ENCODE measurements at regions not wholly inside any gene's neighbourhood (a gene's known extent, or its start where the extent isn't known, plus 50 kb on each side); places are given as distances from the start of the nearest gene placed in this dataset.

GRCh38 chr16:54554581-54554980, 268.0 kb upstream of the IRX3 start:
- no peak for DNase-seq

- no peak for DNase-seq
Observed at GRCh38 chr16:54548281-54548680, 261.7 kb upstream of the IRX3 start.

GRCh38 chr16:54547052-54547451, 260.5 kb upstream of the IRX3 start:
- DNase-seq: no peak

GRCh38 chr16:54546521-54546920, 259.9 kb upstream of the IRX3 start:
- peak; percentile 52 for DNase-seq

GRCh38 chr16:54545854-54546511, 259.4 kb upstream of the IRX3 start:
- no peak for DNase-seq

GRCh38 chr16:54544553-54545180, 258.1 kb upstream of the IRX3 start:
- DNase-seq: no peak

- DNase-seq: no peak
Observed at GRCh38 chr16:54542805-54543505, 256.4 kb upstream of the IRX3 start.

GRCh38 chr16:54540525-54541180, 254.1 kb upstream of the IRX3 start:
- no peak for DNase-seq

GRCh38 chr16:54538276-54538675, 251.7 kb upstream of the IRX3 start:
- no peak for DNase-seq

GRCh38 chr16:54533856-54534490, 247.4 kb upstream of the IRX3 start:
- no peak for DNase-seq

- DNase-seq: no peak
Observed at GRCh38 chr16:54526916-54527315, 240.3 kb upstream of the IRX3 start.

- no peak for DNase-seq
Observed at GRCh38 chr16:54526087-54526486, 239.5 kb upstream of the IRX3 start.

GRCh38 chr16:54525104-54525503, 238.5 kb upstream of the IRX3 start:
- no peak for DNase-seq

GRCh38 chr16:54522584-54522983, 236.0 kb upstream of the IRX3 start:
- no peak for DNase-seq

GRCh38 chr16:54521327-54521726, 234.7 kb upstream of the IRX3 start:
- no peak for DNase-seq

- DNase-seq: no peak
Observed at GRCh38 chr16:54519161-54519695, 232.6 kb upstream of the IRX3 start.

- no peak for DNase-seq
Observed at GRCh38 chr16:54517181-54517580, 230.6 kb upstream of the IRX3 start.

- DNase-seq: no peak
Observed at GRCh38 chr16:54512467-54512995, 225.9 kb upstream of the IRX3 start.

- no peak for DNase-seq
Observed at GRCh38 chr16:54511222-54511731, 224.7 kb upstream of the IRX3 start.

- DNase-seq: no peak
Observed at GRCh38 chr16:54510685-54511221, 224.2 kb upstream of the IRX3 start.

GRCh38 chr16:54509456-54509855, 222.9 kb upstream of the IRX3 start:
- DNase-seq: no peak

- no peak for DNase-seq
Observed at GRCh38 chr16:54508351-54508750, 221.8 kb upstream of the IRX3 start.
